ENCODE measurements at regions not wholly inside any gene's neighbourhood (a gene's known extent, or its start where the extent isn't known, plus 50 kb on each side); places are given as distances from the start of the nearest gene placed in this dataset.

DNA sequence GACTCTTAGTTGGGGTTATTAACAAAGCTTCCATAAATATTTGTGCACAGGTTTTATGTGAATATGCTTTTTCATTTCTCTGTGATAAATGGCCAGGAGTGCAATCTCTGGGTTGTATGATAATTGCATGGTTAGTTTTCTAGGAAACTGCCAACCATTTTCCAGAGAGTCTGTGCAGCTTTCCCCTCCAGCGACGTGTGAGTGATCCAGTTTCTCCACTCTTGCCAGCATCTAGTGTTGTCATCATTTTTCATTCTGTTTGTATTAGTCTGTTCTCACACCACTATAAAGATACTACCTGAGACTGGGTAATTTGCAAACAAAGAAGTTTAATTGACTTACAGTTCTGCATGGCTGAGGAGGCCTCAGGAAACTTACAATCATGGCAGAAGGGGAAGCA, 319.6 kb upstream of the SHH start:
- Histone ChIP-seq H3K27me3 (ENCODE audit: control insufficient read depth in 2 of 2, insufficient read depth in 2 of 2, low read length in 2 of 2) (no peaks in the 10 kb centered on the region), H3K9me1 (replicated peaks; ENCODE audit: control insufficient read depth, extremely low read depth, insufficient read depth, low read length) (no peaks in the 10 kb centered on the region), H3K9me3 (replicated peaks; ENCODE audit: control insufficient read depth, insufficient read depth, low read length) (peaks cover 4% of the 10 kb centered on the region), H3K9ac (replicated peaks; ENCODE audit: extremely low read depth, insufficient read depth, low read length) (no peak overlapping the region), H3K27ac (ENCODE audit: insufficient read depth, low read depth, low read length) (no peak overlapping the region), H3K79me2 (ENCODE audit: control insufficient read depth, insufficient read depth, low read length) (no peaks in the 10 kb centered on the region), H3K36me3 (ENCODE audit: control insufficient read depth in 2 of 2, extremely low read depth in 1 of 2, insufficient read depth in 2 of 2, low read length in 2 of 2) (no peaks in the 10 kb centered on the region), H3K4me2 (ENCODE audit: insufficient read depth, low read length) (no peak overlapping the region), H2AFZ (ENCODE audit: low read depth, low read length) (no peak overlapping the region), H3K4me1 (ENCODE audit: control insufficient read depth, extremely low read depth, insufficient read depth, low read length) (no peaks in the 10 kb centered on the region), H3K4me3 (replicated peaks in 1 of 3; ENCODE audit: insufficient read depth in 1 of 3, low read depth in 1 of 3, low read length in 3 of 3) (no peak overlapping the region), H4K20me1 (replicated peaks; ENCODE audit: control insufficient read depth, extremely low read depth, insufficient read depth, low read length) (no peaks in the 10 kb centered on the region)
- CTCF ChIA-PET = no interaction called here
- no peak for DNase-seq (ENCODE audit: low read depth, low spot score)
- intact Hi-C loops (cut with micrococcal nuclease) = no loop called here
- FAIRE-seq = no peak
- dilution Hi-C loops (cut with MboI; ENCODE audit: extremely low pct_ligation_motif_present, low sequenced_read_pairs) = no loop called here
- POLR2A ChIA-PET = no interaction called here
- TF ChIP-seq, protein P1, sequence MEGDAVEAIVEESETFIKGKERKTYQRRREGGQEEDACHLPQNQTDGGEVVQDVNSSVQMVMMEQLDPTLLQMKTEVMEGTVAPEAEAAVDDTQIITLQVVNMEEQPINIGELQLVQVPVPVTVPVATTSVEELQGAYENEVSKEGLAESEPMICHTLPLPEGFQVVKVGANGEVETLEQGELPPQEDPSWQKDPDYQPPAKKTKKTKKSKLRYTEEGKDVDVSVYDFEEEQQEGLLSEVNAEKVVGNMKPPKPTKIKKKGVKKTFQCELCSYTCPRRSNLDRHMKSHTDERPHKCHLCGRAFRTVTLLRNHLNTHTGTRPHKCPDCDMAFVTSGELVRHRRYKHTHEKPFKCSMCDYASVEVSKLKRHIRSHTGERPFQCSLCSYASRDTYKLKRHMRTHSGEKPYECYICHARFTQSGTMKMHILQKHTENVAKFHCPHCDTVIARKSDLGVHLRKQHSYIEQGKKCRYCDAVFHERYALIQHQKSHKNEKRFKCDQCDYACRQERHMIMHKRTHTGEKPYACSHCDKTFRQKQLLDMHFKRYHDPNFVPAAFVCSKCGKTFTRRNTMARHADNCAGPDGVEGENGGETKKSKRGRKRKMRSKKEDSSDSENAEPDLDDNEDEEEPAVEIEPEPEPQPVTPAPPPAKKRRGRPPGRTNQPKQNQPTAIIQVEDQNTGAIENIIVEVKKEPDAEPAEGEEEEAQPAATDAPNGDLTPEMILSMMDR (IDR thresholded peaks at IDR 0.05; ENCODE audit: extremely low read depth in 1 of 2, insufficient read depth in 1 of 2, low read depth in 1 of 2, low read length in 2 of 2) = no peak
- no peak for TF ChIP-seq EZH2 (IDR thresholded peaks at IDR 0.05; ENCODE audit: borderline replicate concordance, low read depth, low read length, severe bottlenecking)
- TF ChIP-seq POLR2AphosphoS5 (IDR thresholded peaks at IDR 0.05; ENCODE audit: insufficient read depth, low read depth, low read length) = no peak
- no peak for TF ChIP-seq GATA2 (IDR thresholded peaks at IDR 0.05; ENCODE audit: insufficient read depth, insufficient read length, low read depth, low read length)
- TF ChIP-seq MYC (IDR thresholded peaks at IDR 0.05; ENCODE audit: low read depth, low read length) = no peak
- TF ChIP-seq FOS (IDR thresholded peaks at IDR 0.05; ENCODE audit: borderline replicate concordance, insufficient read depth, low read length) = no peak
- no peak for TF ChIP-seq JUN (IDR thresholded peaks at IDR 0.05; ENCODE audit: borderline replicate concordance, insufficient read depth, insufficient read length, low read depth)
- no peak for TF ChIP-seq POLR2A (IDR thresholded peaks at IDR 0.05; ENCODE audit: low read depth, low read length)
- TF ChIP-seq, protein P2, sequence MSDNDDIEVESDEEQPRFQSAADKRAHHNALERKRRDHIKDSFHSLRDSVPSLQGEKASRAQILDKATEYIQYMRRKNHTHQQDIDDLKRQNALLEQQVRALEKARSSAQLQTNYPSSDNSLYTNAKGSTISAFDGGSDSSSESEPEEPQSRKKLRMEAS (IDR thresholded peaks at IDR 0.05; ENCODE audit: insufficient read depth, insufficient read length) = no peak
- no TSS peak for BruUV-seq (replicated peaks)
